NB4 (cell line): ENCODE measurements at regions not wholly inside any gene's neighbourhood (a gene's known extent, or its start where the extent isn't known, plus 50 kb on each side); places are given as distances from the start of the nearest gene placed in this dataset.

Source experiments
- CTCF ChIP-seq: IDR thresholded peaks from one replicate; pipeline ENCODE4 v1.5.1; 2012; ENCODE audit warnings: low read depth, low read length
- MAX ChIP-seq: IDR thresholded peaks from 2 replicates; pipeline ENCODE4 v1.6.1; 2011; ENCODE audit warnings: low read depth, low read length

DNA sequence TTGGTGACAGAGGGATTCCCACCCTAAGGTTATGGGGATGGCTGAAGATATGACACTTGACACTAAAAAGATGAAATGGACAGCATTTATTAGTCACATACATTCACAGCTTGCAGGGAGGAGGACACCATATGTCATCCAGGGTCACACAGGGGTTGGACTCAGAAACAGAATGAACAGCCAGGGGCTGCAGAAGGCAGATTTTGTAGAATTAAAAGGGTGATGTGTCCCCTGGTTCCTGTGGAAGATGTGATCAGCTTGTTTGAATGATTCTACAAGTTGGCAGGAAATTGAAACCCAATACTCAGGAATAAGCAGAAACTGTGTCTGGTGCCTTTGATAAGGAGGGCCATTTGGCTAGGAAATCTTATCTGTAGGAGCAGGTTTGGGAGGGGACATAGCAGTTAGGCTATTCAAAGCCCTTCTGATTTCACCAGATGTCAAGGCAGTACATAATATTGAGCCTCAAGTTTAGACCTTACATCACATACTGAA, 102.3 kb upstream of the GRIN3A start:
- no peak for TF ChIP-seq CTCF
- TF ChIP-seq MAX, result no peak
